ENCODE measurements at regions not wholly inside any gene's neighbourhood (a gene's known extent, or its start where the extent isn't known, plus 50 kb on each side); places are given as distances from the start of the nearest gene placed in this dataset.
"Not testable (repeated sequence)": the region's sequence is repeated elsewhere in the genome, so short reads cannot be mapped to it uniquely, and the experiment has no call there.

GRCh38 chr13:82116422-82116989, 1765.8 kb downstream of the SLITRK1 start:
- no peak for DNase-seq

DNA sequence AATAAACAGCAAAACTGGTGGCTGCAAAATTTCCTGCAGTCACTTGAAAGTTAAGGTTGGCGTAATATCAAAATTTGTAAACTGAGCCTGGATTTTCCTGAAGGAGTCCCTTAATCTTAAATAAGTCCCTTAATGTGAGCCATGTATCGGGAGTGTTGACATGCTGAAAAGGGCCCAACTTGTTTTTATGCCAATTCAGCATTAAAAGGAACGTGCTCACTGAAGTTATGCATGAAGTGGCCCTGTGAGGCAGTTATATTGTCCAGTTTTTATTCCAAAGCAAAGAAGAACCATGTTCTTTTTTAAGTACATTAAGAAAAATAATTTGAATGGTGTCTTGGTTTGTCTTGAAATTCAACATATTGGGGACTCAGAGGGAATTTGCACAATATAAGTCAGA, 1766.9 kb downstream of the SLITRK1 start:
- no peak for DNase-seq

DNA sequence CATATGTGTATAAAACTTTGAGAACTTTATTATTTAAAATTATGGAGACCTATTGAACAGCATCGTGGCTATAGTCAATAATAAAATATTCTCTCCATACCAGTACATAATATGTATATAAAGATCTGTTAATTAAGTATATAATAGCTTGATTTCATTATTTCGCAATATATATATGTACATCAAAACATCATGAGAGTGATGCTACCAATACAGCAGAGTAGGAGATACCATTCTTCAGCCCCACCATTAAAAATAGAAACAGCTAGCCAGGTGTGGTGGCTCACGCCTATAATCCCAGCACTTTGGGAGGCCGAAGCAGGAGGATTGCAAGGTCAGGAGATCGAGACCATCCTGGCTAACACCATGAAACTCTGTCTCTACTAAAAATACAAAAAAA, 1755.3 kb upstream of the SPRY2 start:
- DNase-seq = no peak

GRCh38 chr13:82092312-82092711, 1751.4 kb upstream of the SPRY2 start:
- no peak for DNase-seq

DNA sequence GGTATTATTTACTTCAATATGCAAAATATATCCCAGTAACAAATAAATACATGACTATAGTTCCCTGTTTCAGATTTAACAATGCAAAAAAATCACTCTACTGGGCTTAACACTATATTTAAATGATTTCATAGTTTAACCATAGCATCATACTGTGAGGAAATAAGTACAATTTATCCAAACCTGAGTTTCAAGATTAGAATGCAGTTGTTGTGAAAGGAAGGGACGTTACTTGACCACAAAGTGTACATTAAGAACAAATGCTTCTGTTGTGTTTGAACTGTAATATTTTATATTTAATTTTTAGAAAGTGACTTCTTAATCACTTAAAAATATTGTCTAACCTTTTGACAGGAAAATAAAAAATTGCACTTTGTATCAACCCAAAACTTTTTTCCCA, 1747.9 kb upstream of the SPRY2 start:
- no peak for DNase-seq

- no peak for DNase-seq
Measured at GRCh38 chr13:82076496-82076895, 1735.6 kb upstream of the SPRY2 start.

DNA sequence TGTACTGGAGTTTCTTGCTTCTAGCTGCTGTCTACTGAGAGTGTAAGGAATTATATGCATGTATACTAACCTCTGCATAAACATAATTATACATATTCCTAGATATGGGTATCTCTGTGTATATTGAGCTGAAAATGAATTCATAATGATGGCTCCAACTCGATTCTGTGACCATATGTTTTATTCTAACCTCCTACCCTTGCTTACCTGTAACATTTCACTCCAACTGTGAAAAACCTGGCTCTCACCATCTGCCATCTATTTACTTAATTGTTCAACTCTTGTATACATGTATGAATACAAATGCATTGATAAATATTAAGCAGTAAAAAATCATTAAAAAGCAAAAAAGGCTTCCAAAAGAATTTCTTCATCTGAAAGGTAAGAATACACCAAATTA, 1729.5 kb upstream of the SPRY2 start:
- DNase-seq = no peak

- DNase-seq = no peak
Measured at GRCh38 chr13:82062772-82063171, 1721.8 kb upstream of the SPRY2 start.

- DNase-seq = no peak
Measured at GRCh38 chr13:82058364-82058763, 1717.4 kb upstream of the SPRY2 start.

DNA sequence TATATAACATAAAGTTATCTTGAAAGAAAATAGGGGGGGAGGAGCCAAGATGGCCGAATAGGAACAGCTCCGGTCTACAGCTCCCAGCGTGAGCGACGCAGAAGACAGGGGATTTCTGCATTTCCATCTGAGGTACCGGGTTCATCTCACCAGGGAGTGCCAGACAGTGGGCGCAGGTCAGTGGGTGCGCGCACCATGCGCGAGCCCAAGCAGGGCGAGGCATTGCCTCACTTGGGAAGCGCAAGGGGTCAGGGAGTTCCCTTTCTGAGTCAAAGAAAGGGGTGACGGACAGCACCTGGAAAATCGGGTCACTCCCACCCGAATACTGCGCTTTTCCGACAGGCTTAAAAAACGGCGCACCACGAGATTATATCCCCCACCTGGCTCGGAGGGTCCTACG, 1704.4 kb upstream of the SPRY2 start:
- DNase-seq = not testable (repeated sequence)

DNA sequence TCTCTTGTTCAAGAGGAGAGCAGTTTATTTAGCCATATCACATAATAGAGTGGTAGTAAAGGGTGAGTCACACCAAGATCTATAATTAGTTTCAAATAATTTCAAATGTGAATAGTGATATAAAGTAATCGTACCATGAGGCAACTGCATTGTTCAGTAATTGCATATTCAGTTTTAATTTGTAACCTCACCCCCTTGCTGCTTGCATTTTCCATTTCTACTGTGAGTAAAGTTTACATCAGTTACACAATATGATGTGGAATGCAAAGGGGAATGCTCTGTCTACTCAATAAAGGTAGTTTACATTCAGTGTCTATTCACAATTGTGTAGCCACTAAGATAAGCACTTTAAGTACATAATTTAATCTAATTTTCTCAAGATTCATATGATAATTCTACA, 1695.7 kb upstream of the SPRY2 start:
- DNase-seq = no peak

GRCh38 chr13:82011355-82011754, 1670.4 kb upstream of the SPRY2 start:
- no peak for DNase-seq

GRCh38 chr13:82010780-82011179, 1669.9 kb upstream of the SPRY2 start:
- no peak for DNase-seq

- no peak for DNase-seq
Measured at GRCh38 chr13:82002710-82003109, 1661.8 kb upstream of the SPRY2 start.

GRCh38 chr13:81995316-81995715, 1654.4 kb upstream of the SPRY2 start:
- DNase-seq = no peak

- no peak for DNase-seq
Measured at GRCh38 chr13:81990652-81991051, 1649.7 kb upstream of the SPRY2 start.

GRCh38 chr13:81988567-81988966, 1647.6 kb upstream of the SPRY2 start:
- no peak for DNase-seq

- no peak for DNase-seq
Measured at GRCh38 chr13:81987677-81988357, 1646.9 kb upstream of the SPRY2 start.

GRCh38 chr13:81987159-81987558, 1646.2 kb upstream of the SPRY2 start:
- no peak for DNase-seq

GRCh38 chr13:81986308-81986707, 1645.4 kb upstream of the SPRY2 start:
- DNase-seq = no peak

DNA sequence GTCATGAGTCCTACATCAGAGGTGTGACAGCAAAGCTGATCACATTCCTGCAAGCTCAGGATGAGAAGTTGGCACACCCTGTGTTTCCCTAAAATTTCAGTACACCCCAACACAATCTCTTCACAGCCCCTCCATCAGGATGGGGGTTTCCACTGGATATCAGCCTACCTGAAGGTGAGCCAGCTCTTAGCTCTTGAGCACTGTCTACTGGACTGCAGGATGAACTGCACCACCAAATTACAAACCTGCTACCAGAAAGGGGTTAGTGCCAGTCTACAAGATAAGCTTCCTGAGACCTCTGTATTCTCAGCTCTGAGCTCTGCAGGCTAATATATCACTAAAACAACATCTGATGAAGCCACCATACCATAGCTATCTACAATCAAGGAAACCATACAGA, 1616.2 kb upstream of the SPRY2 start:
- no peak for DNase-seq

DNA sequence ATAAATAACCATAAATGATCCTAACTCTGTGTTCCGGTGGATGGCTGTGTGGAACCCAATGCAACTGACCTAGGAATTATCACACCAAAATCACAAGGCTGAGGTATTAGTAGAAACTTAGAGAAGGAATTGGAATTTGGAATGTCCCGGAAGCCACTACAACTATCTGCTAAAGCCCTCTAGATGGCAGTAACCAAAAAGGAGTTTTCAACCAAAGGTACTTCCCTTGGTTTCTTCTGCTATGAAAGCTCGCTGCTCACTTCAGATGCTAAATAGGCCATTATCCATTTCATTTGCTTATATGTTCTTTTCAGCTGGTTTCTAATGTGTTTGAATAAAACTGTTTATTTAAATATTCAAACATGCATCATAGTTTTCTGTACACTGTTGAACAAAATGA, 1589.1 kb upstream of the SPRY2 start:
- DNase-seq = no peak

- no peak for DNase-seq
Measured at GRCh38 chr13:81927347-81927746, 1586.4 kb upstream of the SPRY2 start.

DNA sequence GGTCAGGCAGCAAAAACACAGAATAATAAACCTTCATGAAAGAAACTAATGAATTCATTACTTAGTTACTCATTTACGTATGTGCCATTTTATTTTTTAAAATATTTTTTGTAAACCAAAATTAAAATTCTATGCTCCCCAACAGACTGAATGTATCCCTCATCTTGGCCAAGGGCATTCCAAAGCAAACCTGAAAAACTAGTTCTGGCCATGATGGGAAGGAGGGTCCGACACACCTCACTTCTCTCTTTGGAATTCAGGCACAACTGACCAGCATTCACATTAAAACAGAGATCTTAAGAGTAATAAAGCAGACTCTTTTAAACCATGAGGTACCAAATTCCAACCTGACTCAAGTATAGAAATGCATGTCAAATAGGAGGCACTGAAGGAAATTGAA, 1576.9 kb upstream of the SPRY2 start:
- DNase-seq = no peak

DNA sequence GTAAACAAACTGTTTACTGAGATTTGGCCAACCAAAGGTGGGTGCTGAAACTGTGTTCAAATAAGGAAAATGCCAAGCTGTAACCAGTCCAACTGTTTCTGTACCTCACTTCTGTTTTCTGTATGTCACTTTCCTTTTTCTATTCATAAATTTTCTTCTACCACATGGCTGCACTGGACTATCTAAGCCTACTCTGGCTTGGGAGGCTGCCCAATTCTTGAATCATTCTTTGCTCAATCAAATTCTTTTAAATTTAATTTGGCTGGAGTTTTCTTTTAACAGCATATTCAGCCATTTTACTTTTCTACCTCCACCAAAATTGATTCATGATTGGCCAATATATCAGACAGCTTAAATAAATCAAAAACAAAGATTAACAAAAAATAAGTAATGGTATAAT, 1575.5 kb upstream of the SPRY2 start:
- no peak for DNase-seq

Data from activated naive CD4-positive, alpha-beta T cell treated with anti-CD3 and anti-CD28 coated beads, Interleukin-2, amount 50 U/mL, for 16 hours (primary cell).